ENCODE measurements at regions not wholly inside any gene's neighbourhood (a gene's known extent, or its start where the extent isn't known, plus 50 kb on each side); places are given as distances from the start of the nearest gene placed in this dataset.

DNA sequence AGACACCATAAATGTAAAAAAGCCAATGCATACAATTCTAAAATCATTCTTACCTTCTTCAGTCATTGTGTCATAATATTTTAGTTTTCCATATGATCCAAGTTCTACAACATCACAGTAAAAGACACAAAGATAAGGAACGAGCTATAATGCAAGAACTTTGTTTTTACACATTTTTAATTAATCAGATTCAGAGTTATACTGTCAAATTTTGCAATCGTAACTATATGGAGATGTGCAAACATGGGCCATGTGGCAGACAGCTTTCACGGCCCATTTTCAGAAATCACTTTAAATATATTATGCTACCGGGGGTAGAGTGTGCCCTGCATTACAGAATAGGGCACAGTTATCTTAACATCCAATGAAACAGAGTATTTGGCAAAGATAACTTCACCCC, 188.4 kb downstream of the ACER2 start:
- peaks cover 7% of the 10 kb centered on the region for H3K4me1 Mint-ChIP-seq
- H3K36me3 Mint-ChIP-seq, result no peaks in the 10 kb centered on the region

DNA sequence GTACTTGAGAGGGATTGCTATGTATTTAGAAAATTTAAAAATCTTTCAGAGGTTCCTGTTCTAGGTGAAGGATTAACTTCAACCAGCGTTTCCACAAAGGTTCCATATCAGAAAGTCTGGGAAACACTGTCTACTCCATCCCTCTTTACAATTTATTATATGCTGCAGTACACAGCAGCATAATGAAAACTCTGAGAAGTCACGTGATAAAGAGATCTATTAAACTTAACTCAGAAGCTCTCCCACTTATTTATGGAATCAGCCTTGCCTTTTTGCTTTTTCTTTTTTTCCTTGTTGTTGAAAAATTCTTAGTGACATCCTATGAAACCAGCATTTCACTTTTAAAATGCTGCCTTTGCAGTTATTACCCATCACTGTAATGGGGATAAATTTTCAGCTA, 186.2 kb downstream of the ACER2 start:
- no peaks in the 10 kb centered on the region for H3F3A ChIP-seq (ENCODE audit: low read depth)
- Mint-ChIP-seq H3K4me3 (no peak overlapping the region), H3K9me3 (no peaks in the 10 kb centered on the region), H3K4me1 (peaks cover 7% of the 10 kb centered on the region), H3K27me3 (ENCODE audit: insufficient read depth, low read depth) (no peaks in the 10 kb centered on the region), H3K36me3 (no peaks in the 10 kb centered on the region), H3K27ac (no peak overlapping the region)
- H3K4me3 ChIP-seq, result no peak overlapping the region
- no peaks in the 10 kb centered on the region for H3K79me2 ChIP-seq (ENCODE audit: low read depth)
- H3K9ac ChIP-seq, result no peak overlapping the region
- no peaks in the 10 kb centered on the region for H3K36me3 ChIP-seq
- peaks cover 6% of the 10 kb centered on the region for H3K4me1 ChIP-seq
- no peak for DNase-seq (ENCODE audit: low spot score)
- H3K9me3 ChIP-seq (ENCODE audit: low read depth), result no peaks in the 10 kb centered on the region
- H3K27me3 ChIP-seq, result no peaks in the 10 kb centered on the region
- no peak overlapping the region for H3K27ac ChIP-seq
- TF ChIP-seq EZH2 (IDR thresholded peaks at IDR 0.05) (no peak), EZH2phosphoT487 (IDR thresholded peaks at IDR 0.05) (no peak)
- TF ChIP-seq, protein P1, sequence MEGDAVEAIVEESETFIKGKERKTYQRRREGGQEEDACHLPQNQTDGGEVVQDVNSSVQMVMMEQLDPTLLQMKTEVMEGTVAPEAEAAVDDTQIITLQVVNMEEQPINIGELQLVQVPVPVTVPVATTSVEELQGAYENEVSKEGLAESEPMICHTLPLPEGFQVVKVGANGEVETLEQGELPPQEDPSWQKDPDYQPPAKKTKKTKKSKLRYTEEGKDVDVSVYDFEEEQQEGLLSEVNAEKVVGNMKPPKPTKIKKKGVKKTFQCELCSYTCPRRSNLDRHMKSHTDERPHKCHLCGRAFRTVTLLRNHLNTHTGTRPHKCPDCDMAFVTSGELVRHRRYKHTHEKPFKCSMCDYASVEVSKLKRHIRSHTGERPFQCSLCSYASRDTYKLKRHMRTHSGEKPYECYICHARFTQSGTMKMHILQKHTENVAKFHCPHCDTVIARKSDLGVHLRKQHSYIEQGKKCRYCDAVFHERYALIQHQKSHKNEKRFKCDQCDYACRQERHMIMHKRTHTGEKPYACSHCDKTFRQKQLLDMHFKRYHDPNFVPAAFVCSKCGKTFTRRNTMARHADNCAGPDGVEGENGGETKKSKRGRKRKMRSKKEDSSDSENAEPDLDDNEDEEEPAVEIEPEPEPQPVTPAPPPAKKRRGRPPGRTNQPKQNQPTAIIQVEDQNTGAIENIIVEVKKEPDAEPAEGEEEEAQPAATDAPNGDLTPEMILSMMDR (IDR thresholded peaks at IDR 0.05), result no peak
- no peaks in the 10 kb centered on the region for H4K20me1 ChIP-seq (ENCODE audit: low read depth)
- H2AFZ ChIP-seq (replicated peaks), result no peak overlapping the region
- no peak overlapping the region for H3K4me2 ChIP-seq

More for the DNA sequence above, 188.4 kb downstream of the ACER2 start:
- Mint-ChIP-seq H3K4me3 (no peak overlapping the region), H3K27ac (no peak overlapping the region), H3K9me3 (no peaks in the 10 kb centered on the region), H3K27me3 (ENCODE audit: insufficient read depth, low read depth) (no peaks in the 10 kb centered on the region)
- no peak overlapping the region for H3K9ac ChIP-seq
- no peak for DNase-seq (ENCODE audit: low spot score)
- H3K27me3 ChIP-seq, result no peaks in the 10 kb centered on the region
- peaks cover 6% of the 10 kb centered on the region for H3K4me1 ChIP-seq
- no peak overlapping the region for H3K4me3 ChIP-seq
- no peaks in the 10 kb centered on the region for H3F3A ChIP-seq (ENCODE audit: low read depth)
- no peak overlapping the region for H3K4me2 ChIP-seq
- no peaks in the 10 kb centered on the region for H3K36me3 ChIP-seq
- no peak for TF ChIP-seq EZH2 (IDR thresholded peaks at IDR 0.05)
- no peak for TF ChIP-seq EZH2phosphoT487 (IDR thresholded peaks at IDR 0.05)
- H3K79me2 ChIP-seq (ENCODE audit: low read depth), result no peaks in the 10 kb centered on the region
- H4K20me1 ChIP-seq (ENCODE audit: low read depth), result no peaks in the 10 kb centered on the region
- no peak overlapping the region for H3K27ac ChIP-seq
- no peak overlapping the region for H2AFZ ChIP-seq (replicated peaks)
- H3K9me3 ChIP-seq (ENCODE audit: low read depth), result no peaks in the 10 kb centered on the region

DNA sequence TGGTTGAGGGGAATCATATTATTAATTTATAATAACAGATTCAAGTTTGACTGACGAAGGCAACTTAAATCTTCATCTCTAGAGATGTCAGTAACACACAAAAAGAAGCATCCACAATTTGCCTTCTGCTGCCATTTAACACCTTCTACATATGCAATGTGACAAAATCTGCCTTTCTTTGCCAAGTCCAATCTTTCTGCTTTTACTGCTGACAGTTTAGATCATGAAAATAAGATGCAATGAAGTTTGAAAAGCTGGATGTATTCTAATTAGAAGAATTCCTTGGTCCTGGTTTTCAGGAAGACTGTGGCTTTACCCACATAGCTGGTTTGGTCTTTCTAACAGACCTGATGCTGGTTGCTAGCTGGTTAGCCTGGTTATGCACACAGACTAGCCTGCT, 178.9 kb downstream of the ACER2 start:
- no peaks in the 10 kb centered on the region for H3K27me3 ChIP-seq
- H3K79me2 ChIP-seq (ENCODE audit: low read depth), result no peaks in the 10 kb centered on the region
- peaks cover 10% of the 10 kb centered on the region for H3K9me3 ChIP-seq (ENCODE audit: low read depth)
- H3K4me2 ChIP-seq, result no peak overlapping the region
- no peaks in the 10 kb centered on the region for H3K27me3 Mint-ChIP-seq (ENCODE audit: insufficient read depth, low read depth)
- no peaks in the 10 kb centered on the region for H4K20me1 ChIP-seq (ENCODE audit: low read depth)
- no peak for TF ChIP-seq EZH2 (IDR thresholded peaks at IDR 0.05)
- TF ChIP-seq, protein P1 (IDR thresholded peaks at IDR 0.05), result no peak
- TF ChIP-seq EZH2phosphoT487 (IDR thresholded peaks at IDR 0.05), result no peak
- DNase-seq (ENCODE audit: low spot score), result no peak
- no peak overlapping the region for H3K27ac Mint-ChIP-seq
- H3K9me3 Mint-ChIP-seq, result peaks cover 8% of the 10 kb centered on the region
- H3K4me1 Mint-ChIP-seq, result peaks cover 5% of the 10 kb centered on the region
- H3K36me3 ChIP-seq, result no peaks in the 10 kb centered on the region
- H3K9ac ChIP-seq, result no peak overlapping the region
- H3K36me3 Mint-ChIP-seq, result no peaks in the 10 kb centered on the region
- H3F3A ChIP-seq (ENCODE audit: low read depth), result no peaks in the 10 kb centered on the region
- H3K27ac ChIP-seq, result no peak overlapping the region
- no peak overlapping the region for H3K4me3 Mint-ChIP-seq
- H3K4me3 ChIP-seq, result no peak overlapping the region
- peaks cover 3% of the 10 kb centered on the region for H3K4me1 ChIP-seq
- H2AFZ ChIP-seq (replicated peaks), result no peak overlapping the region

DNA sequence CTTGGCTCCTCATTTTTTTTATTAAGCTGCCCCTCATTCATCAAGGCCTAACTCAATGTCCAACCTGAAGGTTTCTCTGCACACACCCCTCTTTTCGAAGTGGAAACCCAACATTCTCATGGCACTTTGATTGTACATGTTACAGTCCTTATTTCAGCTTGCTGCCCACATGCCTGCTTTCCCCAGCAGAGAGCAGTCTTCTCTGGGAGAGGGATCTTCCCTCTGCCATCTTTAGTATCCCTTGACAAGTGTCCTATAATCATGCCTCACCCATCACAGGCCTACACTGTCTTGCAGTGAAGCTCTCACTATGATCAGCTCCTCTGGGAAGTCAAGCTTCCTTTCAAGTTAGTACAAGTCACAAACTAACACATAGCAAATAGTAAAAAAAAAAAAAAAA, 175.1 kb downstream of the ACER2 start:
- H3F3A ChIP-seq (ENCODE audit: low read depth), result no peaks in the 10 kb centered on the region
- no peaks in the 10 kb centered on the region for H3K36me3 ChIP-seq
- Mint-ChIP-seq H3K4me3 (no peak overlapping the region), H3K36me3 (no peaks in the 10 kb centered on the region), H3K27ac (no peak overlapping the region), H3K27me3 (ENCODE audit: insufficient read depth, low read depth) (no peaks in the 10 kb centered on the region), H3K4me1 (peaks cover 23% of the 10 kb centered on the region), H3K9me3 (peaks cover 8% of the 10 kb centered on the region)
- no peak for DNase-seq (ENCODE audit: low spot score)
- H3K4me3 ChIP-seq, result no peak overlapping the region
- H3K4me2 ChIP-seq, result no peak overlapping the region
- no peak overlapping the region for H3K27ac ChIP-seq
- H3K9me3 ChIP-seq (ENCODE audit: low read depth), result peaks cover 10% of the 10 kb centered on the region
- TF ChIP-seq EZH2phosphoT487 (IDR thresholded peaks at IDR 0.05), result no peak
- TF ChIP-seq, protein P1 (IDR thresholded peaks at IDR 0.05), result no peak
- TF ChIP-seq EZH2 (IDR thresholded peaks at IDR 0.05), result no peak
- no peaks in the 10 kb centered on the region for H3K27me3 ChIP-seq
- peaks cover 17% of the 10 kb centered on the region for H3K4me1 ChIP-seq
- H2AFZ ChIP-seq (replicated peaks), result no peak overlapping the region
- H3K79me2 ChIP-seq (ENCODE audit: low read depth), result no peaks in the 10 kb centered on the region
- no peak overlapping the region for H3K9ac ChIP-seq
- H4K20me1 ChIP-seq (ENCODE audit: low read depth), result no peaks in the 10 kb centered on the region
